HG03439 (cell line): ENCODE measurements at regions not wholly inside any gene's neighbourhood (a gene's known extent, or its start where the extent isn't known, plus 50 kb on each side); places are given as distances from the start of the nearest gene placed in this dataset.

Experiments used
- ATAC-seq: cut with Tn5 transposase; IDR thresholded peaks from one replicate; pipeline ENCODE4 v1.9.1; 2021; ENCODE audit warnings: mild to moderate bottlenecking, moderate library complexity; ENCODE audit not compliant: unreplicated experiment

- ATAC-seq, result no peak
Measured at GRCh38 chr1:79364896-79365295, 358.4 kb upstream of the ADGRL4 start.

- ATAC-seq, result no peak
Measured at GRCh38 chr1:79363430-79363829, 356.9 kb upstream of the ADGRL4 start.

GRCh38 chr1:79362470-79362869, 355.9 kb upstream of the ADGRL4 start:
- no peak for ATAC-seq

GRCh38 chr1:79355090-79355489, 348.6 kb upstream of the ADGRL4 start:
- no peak for ATAC-seq

GRCh38 chr1:79353224-79353623, 346.7 kb upstream of the ADGRL4 start:
- ATAC-seq, result no peak

GRCh38 chr1:79326875-79327274, 320.3 kb upstream of the ADGRL4 start:
- no peak for ATAC-seq

GRCh38 chr1:79325705-79326104, 319.2 kb upstream of the ADGRL4 start:
- ATAC-seq, result no peak

GRCh38 chr1:79325126-79325525, 318.6 kb upstream of the ADGRL4 start:
- no peak for ATAC-seq

- no peak for ATAC-seq
Measured at GRCh38 chr1:79323239-79324025, 316.9 kb upstream of the ADGRL4 start.

GRCh38 chr1:79322511-79323027, 316.0 kb upstream of the ADGRL4 start:
- ATAC-seq, result no peak

- no peak for ATAC-seq
Measured at GRCh38 chr1:79312438-79312837, 305.9 kb upstream of the ADGRL4 start.

- ATAC-seq, result no peak
Measured at GRCh38 chr1:79310609-79311008, 304.1 kb upstream of the ADGRL4 start.

GRCh38 chr1:79304131-79304530, 297.6 kb upstream of the ADGRL4 start:
- ATAC-seq, result no peak

GRCh38 chr1:79303040-79303439, 296.5 kb upstream of the ADGRL4 start:
- ATAC-seq, result no peak

- no peak for ATAC-seq
Measured at GRCh38 chr1:79302380-79302930, 295.9 kb upstream of the ADGRL4 start.

- ATAC-seq, result no peak
Measured at GRCh38 chr1:79295967-79296366, 289.4 kb upstream of the ADGRL4 start.

GRCh38 chr1:79293611-79294010, 287.1 kb upstream of the ADGRL4 start:
- ATAC-seq, result no peak

- no peak for ATAC-seq
Measured at GRCh38 chr1:79290927-79291474, 284.5 kb upstream of the ADGRL4 start.

- ATAC-seq, result no peak
Measured at GRCh38 chr1:79287982-79288381, 281.5 kb upstream of the ADGRL4 start.

GRCh38 chr1:79285667-79286066, 279.1 kb upstream of the ADGRL4 start:
- ATAC-seq, result no peak

GRCh38 chr1:79283451-79283850, 276.9 kb upstream of the ADGRL4 start:
- no peak for ATAC-seq

GRCh38 chr1:79281442-79281841, 274.9 kb upstream of the ADGRL4 start:
- ATAC-seq, result no peak
